Epithelial cell of esophagus (primary cell): ENCODE measurements at regions not wholly inside any gene's neighbourhood (a gene's known extent, or its start where the extent isn't known, plus 50 kb on each side); places are given as distances from the start of the nearest gene placed in this dataset.
A peak's percentile ranks its signal among the peaks of the same experiment; 100 is the strongest.

Experiments used
- DNase-seq: peaks from one replicate; pipeline ENCODE4 v3.0.0; 2010; ENCODE audit warnings: low read depth
- H3K4me3 ChIP-seq: 2 replicates; pipeline ENCODE4 v1.5.1; 2011; ENCODE audit warnings: mild to moderate bottlenecking, low read length, control low read depth
- TF ChIP-seq, protein P1 (sequence below): IDR thresholded peaks from 2 replicates; pipeline ENCODE4 v1.5.1; 2011; ENCODE audit warnings: low read depth, mild to moderate bottlenecking, low read length, control low read depth, inconsistent platforms; ENCODE audit not compliant: insufficient read depth; ENCODE audit errors: missing control alignments

DNA sequence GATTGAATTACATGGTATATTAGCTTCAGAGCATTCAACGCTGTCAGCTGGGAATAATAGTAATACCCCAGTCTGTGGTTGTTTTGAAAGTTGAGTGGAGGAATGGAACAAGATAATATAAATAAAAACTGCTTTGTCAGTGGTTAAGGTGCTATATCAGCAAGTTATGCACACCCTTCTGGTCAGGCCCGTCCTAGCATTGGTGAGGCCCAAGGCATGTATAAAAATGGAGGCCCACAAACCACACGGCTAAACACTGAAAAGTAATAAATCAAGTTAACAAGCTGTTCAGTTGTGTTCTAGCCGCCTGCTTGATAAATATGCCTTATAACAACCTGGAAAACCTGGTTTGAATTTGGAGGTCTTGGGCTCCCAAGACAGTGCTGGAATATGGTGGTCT, 77.4 kb downstream of the PSMG1 start:
- H3K4me3 ChIP-seq: no peak overlapping the region
- TF ChIP-seq, protein P1, sequence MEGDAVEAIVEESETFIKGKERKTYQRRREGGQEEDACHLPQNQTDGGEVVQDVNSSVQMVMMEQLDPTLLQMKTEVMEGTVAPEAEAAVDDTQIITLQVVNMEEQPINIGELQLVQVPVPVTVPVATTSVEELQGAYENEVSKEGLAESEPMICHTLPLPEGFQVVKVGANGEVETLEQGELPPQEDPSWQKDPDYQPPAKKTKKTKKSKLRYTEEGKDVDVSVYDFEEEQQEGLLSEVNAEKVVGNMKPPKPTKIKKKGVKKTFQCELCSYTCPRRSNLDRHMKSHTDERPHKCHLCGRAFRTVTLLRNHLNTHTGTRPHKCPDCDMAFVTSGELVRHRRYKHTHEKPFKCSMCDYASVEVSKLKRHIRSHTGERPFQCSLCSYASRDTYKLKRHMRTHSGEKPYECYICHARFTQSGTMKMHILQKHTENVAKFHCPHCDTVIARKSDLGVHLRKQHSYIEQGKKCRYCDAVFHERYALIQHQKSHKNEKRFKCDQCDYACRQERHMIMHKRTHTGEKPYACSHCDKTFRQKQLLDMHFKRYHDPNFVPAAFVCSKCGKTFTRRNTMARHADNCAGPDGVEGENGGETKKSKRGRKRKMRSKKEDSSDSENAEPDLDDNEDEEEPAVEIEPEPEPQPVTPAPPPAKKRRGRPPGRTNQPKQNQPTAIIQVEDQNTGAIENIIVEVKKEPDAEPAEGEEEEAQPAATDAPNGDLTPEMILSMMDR: no peak
- peak; percentile 14 for DNase-seq

- TF ChIP-seq, protein P1: no peak
- H3K4me3 ChIP-seq: no peak overlapping the region
- no peak for DNase-seq
Measured at GRCh38 chr21:39105341-39105765, 77.9 kb downstream of the PSMG1 start.

DNA sequence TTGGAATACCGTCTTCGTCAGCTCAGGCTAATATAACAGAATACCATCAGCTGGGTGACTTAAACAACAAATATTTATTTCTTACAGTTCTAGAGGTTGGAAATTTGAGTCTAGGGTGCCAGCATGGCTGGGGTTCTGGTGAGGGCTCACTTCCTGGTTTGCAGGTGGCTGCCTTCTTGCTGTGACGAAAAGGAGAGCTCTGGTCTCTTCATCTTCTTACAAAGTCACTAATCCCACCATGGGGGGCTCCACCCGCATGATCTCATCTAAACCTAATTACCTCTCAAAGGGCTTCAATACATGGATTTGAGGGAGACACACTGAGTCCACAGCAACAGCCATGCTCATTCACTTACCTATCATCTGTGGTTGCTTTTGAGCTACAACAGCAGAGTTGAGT, 78.3 kb downstream of the PSMG1 start:
- no peak for DNase-seq
- no peak overlapping the region for H3K4me3 ChIP-seq
- TF ChIP-seq, protein P1: no peak

DNA sequence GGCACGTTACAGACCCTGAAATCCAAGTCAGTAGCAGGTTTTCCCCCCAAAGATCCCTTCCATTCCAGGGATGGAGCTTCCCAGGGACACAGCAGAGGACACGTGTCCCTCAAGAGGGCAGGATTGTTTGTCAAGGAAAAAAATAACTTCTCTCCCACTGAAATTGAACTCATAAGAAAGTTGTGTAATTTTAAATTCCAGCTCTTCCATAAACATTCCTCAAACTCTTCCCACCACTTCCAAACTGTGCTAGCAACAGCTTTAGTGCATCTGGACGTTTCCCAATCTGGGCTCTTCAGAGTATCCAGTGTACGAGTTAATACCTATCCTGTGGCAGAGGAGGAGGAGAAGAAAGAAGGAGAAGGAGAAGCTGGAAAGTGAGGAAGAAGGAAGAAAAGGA, 79.6 kb downstream of the PSMG1 start:
- no peak overlapping the region for H3K4me3 ChIP-seq
- TF ChIP-seq, protein P1: no peak
- DNase-seq: no peak

DNA sequence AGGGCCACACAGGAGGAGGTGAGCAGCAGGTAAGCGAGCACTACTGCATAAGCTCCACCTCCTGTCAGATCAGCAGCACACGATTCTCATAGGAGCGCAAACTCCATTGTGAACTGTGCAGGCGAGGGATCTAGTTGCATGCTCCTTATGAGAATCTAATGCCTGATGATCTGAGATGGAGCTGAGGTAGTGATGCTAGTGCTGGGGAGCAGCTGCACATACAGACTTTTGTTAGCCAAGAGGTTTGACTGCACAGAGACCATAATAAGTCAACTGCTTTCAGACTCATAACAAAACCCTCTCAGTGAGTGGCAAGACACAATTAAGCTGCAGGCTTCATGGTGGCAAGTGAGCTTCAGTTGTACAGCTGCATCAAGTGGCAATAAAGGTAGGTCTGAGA, 83.4 kb downstream of the PSMG1 start:
- DNase-seq: no peak
- TF ChIP-seq, protein P1: no peak
- no peak overlapping the region for H3K4me3 ChIP-seq

DNA sequence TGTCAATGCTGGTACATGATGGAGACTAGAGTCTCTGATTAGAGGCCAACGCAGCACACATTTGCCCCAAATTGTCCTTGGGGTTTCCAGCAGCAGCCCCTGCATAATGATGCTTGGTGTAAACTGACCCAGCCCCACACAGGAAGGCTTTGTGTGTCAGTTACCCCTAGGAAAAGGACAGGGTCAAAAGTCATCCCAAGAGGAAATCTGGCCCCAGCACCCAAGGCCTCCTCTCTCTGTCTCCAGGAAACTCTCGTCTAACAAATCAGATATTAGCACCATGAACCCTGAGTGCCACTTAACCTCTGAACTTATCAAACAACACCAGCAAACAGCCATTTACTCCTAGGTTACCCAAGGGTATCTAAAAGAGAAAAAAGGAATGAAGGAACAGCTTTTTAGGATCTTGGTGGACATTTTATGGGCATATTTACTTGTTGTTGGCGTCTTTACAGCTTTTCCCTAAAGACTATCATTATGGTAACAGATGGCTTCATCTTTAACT, 84.5 kb downstream of the PSMG1 start:
- no peak for DNase-seq
- no peak overlapping the region for H3K4me3 ChIP-seq
- TF ChIP-seq, protein P1: no peak

GRCh38 chr21:39097981-39098380, 85.3 kb downstream of the PSMG1 start:
- TF ChIP-seq, protein P1: no peak
- H3K4me3 ChIP-seq: no peak overlapping the region
- no peak for DNase-seq
